ENCODE measurements at regions not wholly inside any gene's neighbourhood (a gene's known extent, or its start where the extent isn't known, plus 50 kb on each side); places are given as distances from the start of the nearest gene placed in this dataset.

GRCh38 chr12:73465106-73465505, 1072.5 kb upstream of the ATXN7L3B start:
- TF ChIP-seq CTCF (IDR thresholded peaks at IDR 0.05), result no peak
- no peak for TF ChIP-seq POLR2A (IDR thresholded peaks at IDR 0.05)
- no peak for TF ChIP-seq POLR2AphosphoS5 (IDR thresholded peaks at IDR 0.05)
- TF ChIP-seq EP300 (IDR thresholded peaks at IDR 0.05), result no peak
